GM21786 (cell line): ENCODE measurements at regions not wholly inside any gene's neighbourhood (a gene's known extent, or its start where the extent isn't known, plus 50 kb on each side); places are given as distances from the start of the nearest gene placed in this dataset.

Experiments used
- ATAC-seq: cut with Tn5 transposase; IDR thresholded peaks from one replicate; pipeline ENCODE4 v1.9.1; 2021; ENCODE audit not compliant: unreplicated experiment

DNA sequence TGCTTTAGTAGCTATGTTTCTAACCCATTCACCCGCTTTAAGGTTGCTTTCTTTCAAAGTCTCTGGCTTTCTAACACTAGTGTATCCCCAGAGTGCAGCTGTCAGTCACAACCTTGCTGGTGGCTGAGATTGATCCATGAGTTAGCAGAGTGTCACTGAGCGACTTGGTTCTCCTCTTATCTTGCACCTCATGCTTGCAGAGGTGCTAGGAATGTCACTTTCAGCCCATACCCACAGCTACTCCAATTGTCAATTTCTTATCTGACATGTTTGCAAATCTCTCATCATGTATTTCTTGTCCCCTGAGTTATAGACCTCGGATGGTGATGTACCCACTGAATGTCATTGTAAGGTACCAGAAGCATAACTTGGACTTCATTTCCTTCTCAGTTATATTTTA is 1110.2 kb downstream of the GALC start:
- no peak for ATAC-seq

DNA sequence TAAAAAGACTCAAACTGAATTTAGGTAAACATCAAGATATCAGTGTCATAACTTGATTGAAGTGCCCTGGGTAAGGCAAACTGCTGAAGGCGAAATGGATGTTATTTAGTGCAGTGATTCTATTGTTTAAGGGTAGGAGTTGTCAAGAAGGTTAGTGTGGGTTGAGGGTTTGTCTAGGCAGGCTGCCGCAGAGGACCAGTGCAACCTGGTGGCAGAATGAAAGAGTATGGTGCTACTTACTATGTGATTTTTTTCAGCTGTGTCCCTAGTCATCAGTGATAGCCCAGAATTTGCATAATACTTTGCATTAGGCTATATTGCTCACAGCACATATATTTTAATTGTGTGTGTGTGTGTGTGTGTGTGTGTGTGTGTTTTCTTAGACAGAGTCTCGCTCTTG is 1127.0 kb downstream of the GALC start:
- no peak for ATAC-seq

DNA sequence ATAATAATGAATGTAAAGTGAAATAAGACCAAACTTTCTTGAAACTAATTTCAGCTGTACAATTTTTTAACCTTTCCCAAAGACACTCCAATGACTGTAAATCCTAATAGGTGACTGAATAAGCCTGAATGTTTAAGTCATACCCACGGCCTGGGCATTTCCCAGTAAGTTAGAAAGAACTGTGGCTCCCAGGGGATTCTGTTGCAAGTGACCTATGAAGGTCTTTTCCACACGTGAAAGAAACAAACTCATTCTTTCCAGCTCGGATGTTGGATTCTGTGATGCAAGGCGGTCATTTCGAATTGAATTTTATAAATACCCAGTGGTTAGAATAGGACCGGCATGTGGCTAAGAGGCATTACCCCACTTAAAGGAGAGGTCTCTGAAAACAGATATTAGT is 1134.4 kb downstream of the GALC start:
- ATAC-seq = no peak

DNA sequence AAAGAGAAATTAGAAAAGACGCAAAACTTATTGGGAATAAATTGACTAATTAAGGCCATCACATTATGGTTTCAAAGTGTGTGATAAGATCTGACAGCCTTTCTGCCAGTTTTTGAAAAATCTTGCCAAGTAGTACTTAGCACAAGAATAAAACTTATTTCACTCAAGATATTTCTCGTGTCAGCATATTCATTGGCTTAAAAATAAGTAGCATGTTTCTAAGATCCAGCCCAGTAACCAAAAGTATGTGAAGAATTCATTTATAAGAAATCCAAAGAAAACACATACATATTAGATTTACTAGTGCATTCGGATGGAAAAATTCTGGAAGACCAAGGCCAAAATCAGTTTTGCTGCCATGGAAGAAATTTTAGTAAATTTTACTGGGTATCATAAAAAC is 1135.0 kb downstream of the GALC start:
- no peak for ATAC-seq

DNA sequence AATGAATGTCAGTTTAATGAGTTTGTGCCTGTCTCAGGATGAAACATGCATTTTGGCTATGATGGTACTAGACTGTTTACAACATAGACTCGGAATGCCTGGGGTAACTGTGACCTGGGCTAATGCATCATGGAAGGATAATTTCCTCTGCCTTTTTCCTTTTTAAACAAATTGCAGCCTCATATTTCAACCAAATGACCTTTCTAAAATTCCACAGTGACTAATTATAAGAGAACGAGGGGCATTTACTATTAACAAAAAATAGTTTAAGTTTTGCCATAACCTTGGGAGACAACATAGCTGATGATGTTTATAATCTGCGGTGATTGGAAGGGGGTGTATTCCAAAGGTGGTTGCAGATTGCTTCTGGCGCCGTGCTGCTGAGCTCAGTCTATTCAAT is 1140.5 kb downstream of the GALC start:
- ATAC-seq = no peak

DNA sequence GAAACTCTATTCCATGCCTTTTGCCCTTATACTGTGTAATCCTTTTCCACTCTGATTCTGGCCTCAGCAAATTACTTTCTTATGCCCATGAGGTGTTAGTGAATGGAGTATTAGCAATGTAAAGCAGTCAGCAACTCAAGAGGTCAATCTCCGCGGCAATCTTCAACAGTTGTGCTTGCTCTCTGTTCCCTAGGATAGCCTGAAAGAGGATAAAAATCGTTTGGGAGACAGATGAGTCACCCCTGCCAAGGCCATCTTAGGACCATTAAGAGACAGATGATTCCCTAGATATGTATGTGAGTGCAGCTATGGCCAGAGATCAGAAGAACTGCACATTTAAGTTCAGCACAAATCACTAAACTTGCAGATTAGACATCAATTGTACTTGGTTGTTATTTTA is 1145.8 kb downstream of the GALC start:
- no peak for ATAC-seq

DNA sequence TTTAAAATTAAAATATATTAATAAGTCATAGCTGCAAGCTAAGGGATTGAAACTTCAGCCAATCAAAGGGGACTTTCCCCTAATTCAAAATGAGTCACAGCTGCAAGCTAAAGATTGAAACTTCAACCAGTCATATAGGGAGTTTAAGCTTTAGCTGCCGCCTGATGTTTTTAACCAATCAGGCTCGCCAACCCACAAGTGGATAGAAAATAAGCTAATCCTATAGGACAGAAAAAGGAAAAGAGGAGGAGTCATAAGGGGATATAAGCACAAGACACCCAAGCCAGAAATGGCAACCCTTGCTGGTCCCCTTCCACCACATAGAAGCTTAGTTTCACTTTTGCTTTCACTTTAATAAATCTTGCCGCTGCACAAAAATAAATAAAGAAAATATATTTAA is 1154.6 kb downstream of the GALC start:
- no peak for ATAC-seq

DNA sequence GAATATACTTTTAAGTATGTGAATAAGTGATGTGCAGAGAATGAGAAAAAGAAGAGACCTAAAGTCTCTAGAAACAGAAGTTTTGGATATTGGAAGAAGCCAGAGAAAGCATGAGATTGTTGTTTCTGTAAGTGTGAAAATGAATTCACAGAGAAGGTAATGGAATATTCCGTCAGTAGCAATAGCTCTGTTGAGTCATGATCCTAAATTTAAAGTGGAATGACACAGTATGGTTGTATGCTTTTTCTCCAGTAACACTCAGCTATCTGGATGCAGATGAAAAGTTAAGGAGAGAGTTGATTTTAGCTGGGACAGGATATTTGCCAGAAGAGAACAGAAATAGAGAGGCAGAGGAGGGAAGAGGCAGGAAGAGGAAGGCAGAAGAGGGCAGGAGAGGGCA is 1166.3 kb downstream of the GALC start:
- ATAC-seq = no peak

DNA sequence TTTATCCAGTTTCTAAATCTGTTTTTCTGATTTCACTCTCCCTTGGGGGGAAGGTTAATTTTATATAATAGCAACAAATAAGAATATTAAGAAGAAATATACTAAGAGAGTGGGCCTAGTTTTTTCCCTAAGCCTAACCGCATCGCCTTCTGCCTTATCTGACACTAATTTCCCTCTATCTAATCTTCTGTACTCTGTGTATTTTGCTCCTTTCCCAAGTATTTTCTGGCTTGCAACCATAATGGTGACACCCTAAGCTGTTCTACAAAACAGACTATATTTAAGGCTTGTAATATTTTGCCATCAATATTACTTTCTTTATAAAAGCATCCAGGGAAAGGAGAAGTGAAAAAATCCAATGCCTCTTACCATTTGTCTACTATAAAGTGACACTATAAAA is 1168.8 kb downstream of the GALC start:
- no peak for ATAC-seq

DNA sequence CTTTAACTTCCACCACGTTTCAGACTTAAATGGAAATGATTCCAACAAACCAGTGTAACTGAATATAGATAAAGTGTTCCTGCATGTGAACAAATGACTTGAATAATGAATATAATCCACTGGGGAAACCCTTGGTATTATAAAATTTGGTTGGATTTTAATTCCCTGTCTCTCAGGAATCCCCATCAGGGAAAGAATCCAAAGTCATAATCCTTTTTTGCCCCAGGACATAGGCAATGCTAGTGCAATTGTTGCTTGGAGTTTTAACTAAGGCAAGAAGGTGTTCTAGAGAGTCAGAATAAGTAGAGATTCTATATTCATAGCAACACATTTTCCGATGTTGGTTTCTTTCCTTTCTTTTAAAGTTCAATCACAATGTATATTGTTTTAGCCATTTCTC is 1169.4 kb downstream of the GALC start:
- ATAC-seq = no peak

DNA sequence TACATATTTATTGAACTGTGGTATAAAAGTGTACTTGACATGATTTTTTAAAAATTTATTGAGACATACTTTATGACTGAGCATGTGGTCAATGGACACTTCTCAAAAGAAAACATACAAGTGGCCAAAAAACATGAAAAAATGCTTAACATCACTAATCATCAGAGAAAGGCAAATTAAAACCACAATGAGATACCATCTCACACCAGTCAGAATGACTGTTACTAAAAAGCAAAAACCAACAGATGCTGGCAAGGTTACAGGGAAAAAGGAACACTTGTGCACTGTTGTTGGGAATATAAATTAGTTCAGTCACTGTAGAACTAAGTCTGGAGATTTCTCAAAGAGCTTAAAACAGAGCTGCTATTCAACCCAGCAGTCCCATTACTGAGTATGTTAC is 1177.6 kb downstream of the GALC start:
- ATAC-seq = no peak

DNA sequence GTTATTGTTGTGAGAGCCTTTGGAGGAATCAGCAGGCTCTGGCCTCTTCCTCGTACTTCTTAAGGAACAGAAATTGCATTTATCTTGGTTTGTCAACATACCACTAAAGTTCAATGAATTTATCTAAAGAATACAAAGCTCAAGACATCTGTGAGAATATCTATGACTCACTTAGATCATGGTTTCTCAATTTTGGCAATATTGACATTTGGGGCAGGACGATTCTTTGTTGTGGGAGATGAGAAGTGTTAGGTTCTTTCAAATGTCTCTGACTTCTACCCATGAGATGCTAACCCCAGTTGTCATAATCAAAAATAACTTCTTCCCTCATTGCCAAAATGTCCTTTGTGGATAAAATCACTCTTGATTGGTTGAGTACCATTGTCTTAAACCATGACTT is 1190.3 kb downstream of the GALC start:
- no peak for ATAC-seq

DNA sequence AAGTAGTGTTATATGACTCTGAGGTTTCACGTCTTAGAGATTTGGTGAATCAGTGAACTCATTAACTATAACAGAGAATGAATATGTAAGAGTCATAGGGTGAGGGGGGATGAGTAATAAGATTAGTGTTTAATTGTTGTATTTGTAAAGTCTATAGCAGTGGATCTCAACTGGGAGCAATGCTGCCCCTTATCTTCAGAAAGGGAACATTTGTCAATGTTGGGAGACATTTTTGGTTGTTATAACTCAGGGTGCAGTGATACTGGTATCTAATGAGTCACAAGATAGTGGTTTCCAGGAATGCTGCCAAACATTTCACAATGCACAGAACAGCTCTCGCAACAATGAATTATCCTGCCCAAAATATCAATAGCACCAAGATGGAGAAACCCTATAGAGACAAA is 1193.7 kb downstream of the GALC start:
- ATAC-seq = no peak

DNA sequence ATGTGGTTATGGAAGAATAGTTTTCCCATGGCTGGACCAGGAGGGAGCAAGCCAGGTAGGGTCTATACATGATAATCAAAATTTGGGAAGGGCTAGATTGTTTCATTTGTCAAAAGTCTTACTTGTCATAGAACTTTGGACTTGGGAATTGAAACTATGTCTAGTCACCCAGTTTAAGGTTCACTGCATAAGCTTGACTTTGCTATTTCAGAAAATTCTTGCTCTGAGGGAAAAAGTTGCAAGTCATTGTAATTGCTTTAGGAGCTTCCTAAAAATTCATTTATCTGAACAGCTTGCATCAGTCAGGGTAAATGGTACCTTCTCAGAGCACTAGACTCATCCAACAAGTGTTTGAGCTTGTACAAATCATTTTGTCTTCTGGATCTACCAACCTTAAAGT is 1194.7 kb downstream of the GALC start:
- ATAC-seq = no peak

DNA sequence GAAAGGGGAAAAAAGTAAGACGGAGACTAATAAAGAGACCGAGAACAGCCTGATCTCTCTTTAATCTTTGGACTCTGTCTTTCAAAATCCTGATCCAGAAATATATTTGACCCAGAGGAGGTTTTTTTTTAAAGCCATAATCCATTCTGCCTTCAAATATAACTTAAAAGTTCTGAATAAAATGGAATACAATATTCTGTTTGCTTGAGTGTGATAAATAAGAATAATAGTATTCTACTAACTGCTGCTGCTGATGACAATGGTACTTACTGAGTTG is 1196.0 kb downstream of the GALC start:
- ATAC-seq = no peak

DNA sequence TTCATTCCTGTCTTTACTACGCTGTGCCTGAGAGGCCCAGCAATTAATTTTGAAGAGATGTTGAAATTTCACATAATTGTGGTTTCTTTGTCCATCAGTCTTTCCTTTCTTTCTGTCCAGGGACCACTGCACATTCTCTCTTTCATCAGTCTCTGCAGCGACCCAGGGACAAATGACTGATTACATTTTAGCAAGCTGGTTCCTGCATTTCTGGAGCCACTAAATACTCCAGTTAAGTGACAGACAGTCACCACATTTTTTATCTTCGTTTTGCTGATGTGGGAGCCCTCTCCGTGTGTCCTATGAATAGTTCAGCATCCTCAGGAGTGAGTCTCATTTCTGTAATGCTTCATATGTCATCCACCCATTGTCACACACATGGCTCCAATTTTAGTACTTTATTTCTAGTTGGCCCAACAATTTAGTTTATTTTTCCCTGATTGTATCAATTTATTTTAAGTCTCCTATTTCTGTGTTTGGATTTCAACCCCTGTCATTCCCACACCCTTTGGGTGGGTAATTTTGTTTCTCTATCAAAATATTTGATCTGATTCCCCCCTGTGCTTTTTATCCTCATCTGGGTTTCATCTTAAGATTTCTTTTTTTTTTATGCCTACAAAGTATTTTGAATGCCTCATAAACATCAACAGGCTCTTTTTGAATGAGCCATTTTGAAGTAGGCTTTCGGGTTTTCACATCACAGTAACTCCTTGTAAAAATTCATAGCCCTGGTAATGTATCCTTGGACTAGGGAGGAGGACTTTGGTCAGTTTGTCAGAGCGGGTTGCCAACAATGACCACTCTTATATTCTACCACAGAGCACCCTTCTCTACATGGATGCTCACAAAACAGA is 1196.5 kb downstream of the GALC start:
- no peak for ATAC-seq

DNA sequence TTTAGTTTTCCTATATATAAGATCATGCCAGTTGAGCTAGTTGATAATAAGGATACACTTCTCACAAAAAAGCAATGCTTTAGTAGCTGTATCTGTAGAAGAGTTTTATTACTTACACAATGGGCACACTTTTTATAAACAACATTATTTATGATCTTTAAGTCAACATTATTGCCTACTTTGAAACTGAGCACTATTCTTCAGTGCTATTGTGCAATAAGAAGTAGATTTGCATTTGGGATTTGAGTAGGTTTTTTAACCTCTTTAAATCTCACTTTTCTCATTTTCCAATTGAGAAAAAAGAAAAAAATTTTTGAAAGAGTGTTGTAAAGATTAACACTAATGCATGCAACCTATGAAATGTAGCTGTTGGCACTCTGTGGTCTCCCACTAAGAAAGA is 1198.3 kb downstream of the GALC start:
- no peak for ATAC-seq

DNA sequence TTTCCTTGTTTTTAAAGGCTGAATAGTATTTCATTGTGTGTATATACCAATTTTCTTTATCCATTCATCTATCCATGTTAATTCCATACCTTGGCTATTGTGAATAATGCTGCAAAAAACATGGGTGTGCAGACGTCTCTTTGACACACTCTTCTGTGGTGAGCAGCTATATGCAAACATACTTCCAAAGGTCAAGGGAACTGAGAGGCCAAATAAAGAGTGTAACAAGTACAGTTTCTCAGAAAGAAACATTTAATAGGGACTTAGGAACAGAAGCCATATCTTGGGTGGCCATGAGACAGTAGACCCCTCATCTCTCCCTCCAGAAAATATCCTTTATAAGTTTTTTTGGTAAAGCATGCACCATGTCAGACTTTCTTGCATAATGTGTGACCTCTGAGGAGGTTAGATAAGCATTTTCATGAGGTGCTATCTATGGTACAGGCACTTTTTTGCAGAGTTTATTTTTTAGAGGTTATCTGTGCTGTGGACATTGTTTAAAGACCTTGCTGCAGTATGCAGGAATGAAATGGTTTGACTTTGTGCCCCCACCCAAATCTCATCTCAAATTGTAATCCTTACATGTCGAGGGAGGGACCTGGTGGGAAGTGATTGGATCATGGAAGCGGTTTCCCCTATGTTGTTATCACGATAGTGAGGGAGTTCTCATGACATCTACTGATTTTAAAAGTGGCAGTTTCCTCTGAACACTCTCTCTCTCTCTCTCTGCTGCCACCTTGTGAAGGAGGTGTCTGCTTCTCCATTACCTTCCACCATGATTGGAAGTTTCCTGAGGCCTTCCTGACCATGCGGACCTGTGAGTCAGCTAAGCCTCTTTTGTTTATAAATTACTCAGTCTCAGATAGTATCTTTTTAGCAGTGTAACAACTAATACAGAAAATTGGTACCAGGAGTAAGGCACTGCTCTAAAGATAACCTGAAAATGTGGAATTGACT is 1202.3 kb downstream of the GALC start:
- no peak for ATAC-seq

DNA sequence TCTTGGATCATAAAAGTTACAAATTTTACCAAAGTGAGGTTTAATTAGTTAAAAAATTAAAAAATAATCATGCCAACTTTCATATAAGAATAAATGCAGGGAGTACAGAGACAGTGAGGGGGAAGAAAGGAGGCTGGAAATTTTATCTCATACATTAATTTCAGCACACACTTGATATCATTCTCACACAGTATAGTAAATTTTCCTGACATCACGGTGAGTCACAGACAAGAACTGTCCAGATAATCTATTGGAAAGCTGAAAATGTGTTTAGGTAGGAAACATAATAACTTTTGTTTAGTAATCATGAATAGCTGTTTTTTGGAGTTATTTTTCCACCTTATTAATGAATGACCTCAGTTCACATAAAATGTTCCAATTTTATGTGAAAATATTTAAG is 1204.8 kb downstream of the GALC start:
- ATAC-seq = no peak

DNA sequence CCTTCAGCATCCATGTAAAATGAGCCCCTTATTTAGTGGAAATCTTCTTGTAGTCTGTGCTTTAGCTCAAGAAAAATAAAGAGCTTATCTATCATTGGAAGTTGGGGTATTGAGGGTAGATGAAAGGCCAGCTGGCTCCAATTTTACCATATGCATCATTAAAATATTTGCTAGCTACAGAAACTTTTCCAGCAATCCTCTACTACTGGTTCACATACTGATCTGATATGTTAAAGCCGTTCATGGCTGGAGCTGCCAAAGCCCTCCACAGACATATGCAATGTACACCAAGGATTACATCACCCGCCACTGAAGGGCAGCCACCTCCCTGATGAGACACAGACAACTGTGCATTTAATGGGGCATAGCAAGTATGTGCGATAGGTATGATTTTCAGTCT is 1205.3 kb downstream of the GALC start:
- ATAC-seq = no peak

DNA sequence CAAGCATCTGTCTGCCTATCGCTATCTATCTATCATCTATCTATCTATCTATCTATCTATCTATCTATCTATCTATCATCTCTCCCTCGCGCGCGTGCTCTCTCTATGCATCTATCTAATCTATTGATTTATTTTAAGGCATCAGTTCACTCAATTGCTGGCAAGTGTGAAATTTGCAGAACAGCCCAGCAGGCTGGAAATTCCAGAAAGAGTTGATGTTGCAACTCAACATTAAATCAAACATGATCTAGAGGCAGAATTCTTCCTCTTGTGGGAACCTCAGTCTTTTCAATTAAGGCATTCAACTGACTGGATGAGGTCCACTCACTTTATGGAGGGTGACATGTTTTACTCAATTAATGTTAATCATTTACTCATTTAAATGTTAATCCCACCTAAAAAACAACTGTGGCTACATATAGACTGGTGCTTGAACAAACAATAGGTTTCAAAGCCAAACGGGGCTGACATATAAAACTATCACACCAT is 1210.8 kb downstream of the GALC start:
- no peak for ATAC-seq

DNA sequence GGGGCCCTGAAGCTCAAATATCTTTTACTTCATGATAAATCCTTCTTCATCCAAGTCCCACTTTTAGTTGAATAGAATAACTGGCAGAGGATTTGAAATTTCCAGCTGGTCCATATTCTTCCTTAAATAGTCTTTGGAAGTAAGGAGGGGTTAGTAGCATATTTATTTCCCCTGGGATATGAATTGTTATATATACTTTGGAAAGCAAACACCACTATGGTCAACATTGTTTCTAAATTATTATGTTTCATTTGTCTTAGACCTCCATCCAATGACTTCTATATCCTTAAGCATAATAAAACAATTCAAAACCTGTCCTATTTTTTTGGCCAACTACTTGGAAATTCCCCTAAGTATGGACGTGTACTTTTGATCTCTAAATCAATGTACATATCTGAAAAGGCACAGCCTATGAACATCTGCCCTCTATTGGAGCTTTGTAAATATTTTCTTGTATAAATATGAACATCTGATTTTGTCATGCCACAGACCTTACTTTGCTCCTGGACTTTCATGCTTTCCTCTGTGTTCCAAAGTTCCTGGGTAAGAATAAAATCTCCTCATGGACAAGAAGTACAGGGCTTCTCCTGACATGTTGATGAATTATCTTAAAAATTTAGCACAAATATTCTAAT is 1212.0 kb downstream of the GALC start:
- ATAC-seq = no peak
